ENCODE measurements at regions not wholly inside any gene's neighbourhood (a gene's known extent, or its start where the extent isn't known, plus 50 kb on each side); places are given as distances from the start of the nearest gene placed in this dataset.
"Not testable (repeated sequence)": the region's sequence is repeated elsewhere in the genome, so short reads cannot be mapped to it uniquely, and the experiment has no call there.

GRCh38 chr12:60205500-60205899 is 609.7 kb downstream of the SLC16A7 start:
- DNase-seq: no peak

- DNase-seq: no peak
Observed at GRCh38 chr12:60209521-60209920, 613.7 kb downstream of the SLC16A7 start.

GRCh38 chr12:60209933-60210332 is 614.1 kb downstream of the SLC16A7 start:
- no peak for DNase-seq

GRCh38 chr12:60210756-60211155 is 614.9 kb downstream of the SLC16A7 start:
- no peak for DNase-seq

- DNase-seq: no peak
Observed at GRCh38 chr12:60211244-60211643, 615.4 kb downstream of the SLC16A7 start.

- DNase-seq: no peak
Observed at GRCh38 chr12:60212159-60213000, 616.6 kb downstream of the SLC16A7 start.

- not testable (repeated sequence) for DNase-seq
Observed at GRCh38 chr12:60213272-60213671, 617.4 kb downstream of the SLC16A7 start.

- DNase-seq: no peak
Observed at GRCh38 chr12:60216226-60216625, 620.4 kb downstream of the SLC16A7 start.

GRCh38 chr12:60223242-60223641 is 627.4 kb downstream of the SLC16A7 start:
- no peak for DNase-seq

GRCh38 chr12:60225216-60226000 is 629.6 kb downstream of the SLC16A7 start:
- DNase-seq: no peak

GRCh38 chr12:60227916-60228315 is 632.1 kb downstream of the SLC16A7 start:
- no peak for DNase-seq

- no peak for DNase-seq
Observed at GRCh38 chr12:60230056-60230455, 634.2 kb downstream of the SLC16A7 start.

- DNase-seq: no peak
Observed at GRCh38 chr12:60231303-60231702, 635.5 kb downstream of the SLC16A7 start.

- no peak for DNase-seq
Observed at GRCh38 chr12:60231976-60232907, 636.4 kb downstream of the SLC16A7 start.

GRCh38 chr12:60234611-60235195 is 638.9 kb downstream of the SLC16A7 start:
- DNase-seq: not testable (repeated sequence)

GRCh38 chr12:60235261-60235660 is 639.4 kb downstream of the SLC16A7 start:
- no peak for DNase-seq

GRCh38 chr12:60236416-60236815 is 640.6 kb downstream of the SLC16A7 start:
- not testable (repeated sequence) for DNase-seq

GRCh38 chr12:60240891-60241290 is 645.1 kb downstream of the SLC16A7 start:
- no peak for DNase-seq

GRCh38 chr12:60251091-60251490 is 655.3 kb downstream of the SLC16A7 start:
- DNase-seq: no peak

GRCh38 chr12:60252359-60253096 is 656.7 kb downstream of the SLC16A7 start:
- DNase-seq: no peak

GRCh38 chr12:60255044-60255443 is 659.2 kb downstream of the SLC16A7 start:
- DNase-seq: no peak

- no peak for DNase-seq
Observed at GRCh38 chr12:60257063-60257462, 661.2 kb downstream of the SLC16A7 start.

Measured in NCI-H187 treated with DMSO at 0.1 percent for 48 hours (cell line).